NCI-H2107 treated with DMSO at 0.1 percent for 48 hours (cell line): ENCODE measurements at regions not wholly inside any gene's neighbourhood (a gene's known extent, or its start where the extent isn't known, plus 50 kb on each side); places are given as distances from the start of the nearest gene placed in this dataset.

Source experiments
- DNase-seq: peaks from one replicate; lab custom pipeline; 2025; ENCODE audit not compliant: unreplicated experiment; lab: John Stamatoyannopoulos, UW

DNA sequence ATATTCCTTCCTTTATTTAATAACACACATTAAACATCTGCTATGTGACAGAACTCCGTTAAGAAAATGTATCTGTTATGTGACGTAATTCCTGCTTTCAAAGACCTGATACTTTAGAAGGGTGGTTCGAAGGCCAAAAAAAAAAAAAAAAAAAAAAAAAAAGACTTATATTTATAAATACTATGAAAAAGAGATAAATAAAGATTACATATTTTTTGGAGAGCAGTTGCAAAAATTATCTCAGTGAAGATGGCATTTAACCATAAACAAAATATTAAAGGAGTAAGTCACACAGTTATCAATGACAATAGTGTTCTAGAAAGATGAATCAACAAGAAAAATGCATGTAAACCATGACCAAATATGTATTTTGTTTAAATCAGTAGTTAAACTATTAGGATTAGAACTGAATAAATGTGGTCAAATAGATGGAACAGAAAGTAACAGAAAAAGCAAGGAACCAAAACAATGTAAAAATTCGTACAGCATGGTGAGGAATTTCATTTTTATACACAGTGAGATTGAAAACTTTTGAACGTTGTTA is 612.3 kb upstream of the SLITRK5 start:
- DNase-seq, result no peak

- DNase-seq, result no peak
Observed at GRCh38 chr13:87078947-87079795, 592.0 kb upstream of the SLITRK5 start.

DNA sequence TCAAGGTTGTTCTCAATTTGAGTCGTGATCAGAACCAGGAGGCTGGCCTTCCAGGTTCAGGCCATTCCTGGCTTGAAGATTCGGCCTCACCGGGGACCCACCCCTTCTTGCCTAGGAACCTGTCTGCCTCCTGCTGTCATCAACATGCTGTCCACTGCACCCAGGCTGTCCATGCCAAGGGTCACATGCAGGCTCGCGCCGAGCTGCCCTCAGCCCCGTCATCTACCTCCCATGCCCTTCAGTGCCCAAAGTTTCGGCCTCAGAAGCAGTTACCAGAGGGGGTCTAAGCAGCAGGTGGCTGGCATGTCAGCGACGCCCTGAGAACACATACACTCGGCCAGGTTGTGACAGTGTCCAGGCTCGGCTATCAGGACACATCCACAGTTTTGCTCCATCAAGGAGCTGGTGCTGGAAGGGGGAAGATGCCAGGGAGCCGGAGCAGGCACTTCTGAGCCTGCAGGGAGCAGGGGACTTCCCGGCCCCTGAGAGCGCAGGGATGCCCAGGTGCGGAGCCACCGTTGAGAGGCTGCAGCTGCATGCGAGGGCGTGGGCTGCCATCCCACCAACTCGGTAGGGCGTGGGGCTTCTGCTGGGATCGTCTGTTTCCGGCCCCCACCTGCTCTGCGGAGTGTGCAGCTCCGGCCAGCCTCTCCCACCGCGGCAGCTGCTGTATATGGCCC is 590.9 kb upstream of the SLITRK5 start:
- DNase-seq, result no peak

GRCh38 chr13:87084192-87084591 is 587.0 kb upstream of the SLITRK5 start:
- no peak for DNase-seq

DNA sequence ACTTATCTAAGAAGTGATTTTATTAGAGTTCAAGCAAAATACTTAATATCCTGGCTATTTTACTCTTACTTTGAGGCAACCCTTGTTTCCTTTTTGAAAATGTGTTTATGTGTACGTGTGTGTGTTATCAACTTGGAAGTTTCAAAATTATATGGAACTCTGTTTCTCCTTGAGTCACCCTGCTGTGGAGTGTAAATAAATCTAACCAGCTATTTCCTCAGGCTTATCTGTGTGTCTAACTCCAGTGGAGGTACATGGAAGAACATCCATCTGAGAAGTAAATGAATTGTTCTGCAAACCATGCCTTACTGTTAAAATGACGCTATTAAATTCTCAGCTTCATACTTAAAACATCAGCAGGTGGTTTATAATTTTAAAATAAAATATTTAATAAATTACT is 583.4 kb upstream of the SLITRK5 start:
- DNase-seq, result no peak

DNA sequence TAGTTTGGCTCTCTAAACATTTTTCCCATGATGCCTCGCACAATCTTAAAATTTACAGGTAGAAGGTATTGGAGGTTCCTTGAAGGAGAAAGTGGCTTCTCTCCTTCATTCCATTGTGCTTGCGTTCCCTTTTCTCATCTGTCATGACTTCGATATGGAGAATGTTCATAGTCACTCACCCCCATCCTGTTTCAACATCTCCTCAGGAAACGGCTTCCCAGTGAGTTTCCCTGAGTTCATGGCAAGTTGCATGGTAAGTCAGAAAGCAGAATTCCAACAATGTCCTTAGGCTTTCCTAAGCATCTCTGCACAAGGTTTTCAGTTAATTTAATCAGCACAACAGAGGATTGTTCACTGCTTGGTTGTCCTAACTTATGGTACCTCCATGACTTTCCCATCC is 581.8 kb upstream of the SLITRK5 start:
- no peak for DNase-seq

DNA sequence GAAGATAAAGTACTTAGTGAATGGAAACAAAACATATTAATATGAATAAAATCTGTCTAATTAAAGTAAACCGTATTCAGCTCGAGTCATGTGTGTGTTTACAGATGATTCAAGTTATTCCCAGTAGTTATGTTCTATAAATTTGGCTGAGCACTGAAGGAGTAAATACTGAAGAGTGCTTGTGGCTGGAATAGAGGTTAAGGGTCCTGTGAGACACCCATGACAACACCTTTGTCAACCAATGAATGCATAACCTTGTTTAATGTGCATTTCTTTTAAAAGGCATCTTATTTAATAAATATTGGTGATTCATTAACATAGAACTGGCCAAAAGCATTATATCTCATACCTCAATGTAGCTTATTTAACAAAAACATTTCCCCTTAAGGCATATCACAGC is 577.8 kb upstream of the SLITRK5 start:
- DNase-seq, result no peak

- no peak for DNase-seq
Observed at GRCh38 chr13:87094646-87095045, 576.5 kb upstream of the SLITRK5 start.

DNA sequence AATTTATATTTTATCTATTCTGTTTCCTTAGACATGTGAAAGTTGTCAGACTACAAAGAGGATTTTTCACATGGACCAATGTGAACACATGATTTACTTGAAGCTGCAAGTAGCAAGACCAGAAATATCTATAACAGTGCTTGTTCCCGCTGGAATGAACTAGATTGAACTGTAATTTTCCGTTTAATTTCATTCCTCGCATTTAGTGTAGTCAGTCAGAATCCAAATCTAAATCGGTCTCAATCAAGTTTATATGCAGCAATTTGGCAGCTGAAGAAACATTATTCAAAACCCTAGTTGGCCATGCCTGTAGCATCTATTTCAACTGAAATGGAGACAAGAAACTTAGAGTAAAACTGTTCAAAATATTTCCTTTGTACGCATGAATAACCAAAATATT is 570.7 kb upstream of the SLITRK5 start:
- DNase-seq, result no peak

DNA sequence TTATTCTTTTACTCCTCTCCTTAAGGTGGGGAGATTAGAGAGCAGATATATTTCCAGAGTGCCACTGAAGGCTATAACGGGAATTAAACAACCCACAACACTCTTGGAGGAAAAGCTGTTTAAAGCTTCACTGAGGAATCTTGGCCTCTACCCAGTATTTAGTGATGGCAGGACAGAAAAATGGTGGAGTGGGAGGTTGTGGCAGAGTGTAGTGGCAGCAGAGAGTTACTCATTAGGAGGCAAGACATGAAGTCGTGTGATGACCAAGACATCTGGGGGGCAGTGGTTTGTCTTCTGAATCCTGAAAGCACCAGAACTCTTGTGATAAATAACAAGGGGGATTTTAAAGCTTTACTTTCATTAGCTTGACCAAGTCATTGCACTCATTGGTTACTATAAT is 563.5 kb upstream of the SLITRK5 start:
- DNase-seq, result no peak

- no peak for DNase-seq
Observed at GRCh38 chr13:87120476-87120875, 550.7 kb upstream of the SLITRK5 start.

GRCh38 chr13:87122551-87122950 is 548.6 kb upstream of the SLITRK5 start:
- no peak for DNase-seq

- DNase-seq, result no peak
Observed at GRCh38 chr13:87123987-87124784, 547.0 kb upstream of the SLITRK5 start.

- no peak for DNase-seq
Observed at GRCh38 chr13:87124785-87125074, 546.4 kb upstream of the SLITRK5 start.

DNA sequence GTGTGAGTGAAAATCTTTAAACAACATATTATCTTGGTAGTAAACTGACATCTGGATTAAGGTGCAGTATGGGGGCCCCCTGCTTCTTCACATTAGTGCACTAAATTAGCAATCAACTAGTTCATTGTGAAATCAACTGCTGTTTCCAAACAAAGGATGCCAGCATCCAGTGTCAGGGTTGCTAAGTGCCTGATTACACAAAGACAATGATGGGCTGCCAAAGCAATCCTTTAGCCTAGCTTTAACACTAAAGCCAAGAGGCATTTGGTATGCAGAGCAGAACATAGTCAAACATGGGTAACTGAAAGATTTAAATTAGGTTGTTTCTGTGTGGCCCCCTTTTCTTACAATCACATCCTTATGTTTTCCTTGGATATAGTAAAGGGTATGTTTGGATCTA is 543.1 kb upstream of the SLITRK5 start:
- DNase-seq, result no peak

DNA sequence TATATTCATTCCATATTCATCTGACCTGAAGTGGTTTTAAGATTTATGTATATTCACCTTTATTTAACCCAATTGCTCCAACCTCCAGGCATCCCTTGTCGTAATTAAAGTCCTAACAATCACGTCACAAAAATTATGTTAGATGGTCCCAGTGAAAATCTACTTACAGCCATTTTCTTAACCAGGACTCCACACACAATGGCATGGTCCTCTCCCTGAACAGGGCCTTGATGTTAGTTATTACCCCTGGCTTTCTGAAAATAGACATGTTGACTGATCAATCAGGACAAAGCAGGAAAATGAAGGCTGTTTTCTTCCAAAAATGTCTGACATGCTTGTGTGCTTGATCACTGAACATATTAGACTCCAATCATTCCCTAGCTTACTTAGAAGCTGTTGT is 542.7 kb upstream of the SLITRK5 start:
- no peak for DNase-seq

- DNase-seq, result no peak
Observed at GRCh38 chr13:87129602-87130300, 541.4 kb upstream of the SLITRK5 start.

- DNase-seq, result no peak
Observed at GRCh38 chr13:87130423-87130822, 540.7 kb upstream of the SLITRK5 start.

DNA sequence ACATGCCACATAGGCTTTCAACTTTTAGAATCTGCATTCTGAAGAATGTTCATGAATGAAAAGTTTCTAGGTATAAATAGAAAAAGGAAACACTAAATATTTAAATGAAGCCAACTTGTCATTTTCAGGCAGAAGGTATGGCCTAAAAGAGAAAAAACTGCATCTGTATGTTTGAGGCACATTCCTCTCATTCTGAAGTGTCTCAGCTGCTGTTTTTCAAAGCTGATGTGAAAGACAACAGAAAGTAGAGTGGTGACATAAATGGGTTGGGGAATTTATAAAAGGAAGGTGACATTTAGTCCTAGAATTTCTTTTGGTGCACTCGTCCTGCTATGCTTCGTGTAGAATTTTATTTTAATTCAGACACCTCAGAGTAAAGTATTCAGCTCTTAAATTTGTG is 539.6 kb upstream of the SLITRK5 start:
- DNase-seq, result no peak

DNA sequence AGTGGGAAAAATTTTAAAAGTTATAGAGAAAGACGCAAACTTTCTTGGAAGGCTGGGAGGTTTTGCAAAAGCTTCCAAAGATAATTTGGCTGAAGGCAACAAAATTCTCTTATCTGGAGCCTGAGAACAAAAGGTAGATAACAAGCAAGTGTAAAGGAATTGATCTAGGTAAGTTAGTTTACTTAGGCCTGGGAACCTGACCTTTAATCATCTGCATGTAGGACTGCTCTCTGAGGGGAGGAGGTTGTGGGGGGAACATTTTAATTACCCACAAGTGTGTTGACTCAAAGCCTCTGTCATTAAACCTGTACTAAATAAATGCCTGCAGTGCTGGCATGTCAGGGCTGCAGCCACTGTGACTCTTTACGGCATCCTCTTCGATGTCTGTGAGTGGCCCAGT is 532.3 kb upstream of the SLITRK5 start:
- DNase-seq, result no peak

DNA sequence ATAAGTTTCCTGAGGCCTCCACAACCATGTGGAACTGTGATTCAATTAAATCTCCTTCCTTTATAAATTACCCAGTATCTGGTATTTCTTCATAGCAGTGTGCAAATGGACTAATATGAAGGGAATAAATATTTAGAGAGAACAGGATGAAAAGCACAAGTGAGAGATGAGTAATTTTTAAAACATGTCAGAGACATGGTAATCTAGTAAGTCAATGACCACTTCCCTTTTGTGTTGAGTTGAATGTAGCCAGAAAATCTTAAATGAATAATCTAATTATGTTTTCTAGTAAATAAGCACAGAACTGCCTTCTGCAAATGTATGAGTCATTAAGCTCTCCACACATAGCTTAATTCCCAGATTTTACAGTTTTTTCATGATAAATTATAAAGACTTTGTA is 524.1 kb upstream of the SLITRK5 start:
- DNase-seq, result no peak
